Glutamatergic neuron (in vitro differentiated cells): ENCODE measurements at regions not wholly inside any gene's neighbourhood (a gene's known extent, or its start where the extent isn't known, plus 50 kb on each side); places are given as distances from the start of the nearest gene placed in this dataset.
"Not testable (repeated sequence)": the region's sequence is repeated elsewhere in the genome, so short reads cannot be mapped to it uniquely, and the experiment has no call there.

Experiments
- DNase-seq: peaks from one replicate; pipeline ENCODE4 v3.0.0; 2022
- H3K27ac Mint-ChIP-seq: one replicate; pipeline ENCODE4 v1.8.0; 2020; ENCODE audit warnings: mild to moderate bottlenecking, mixed read lengths, inconsistent platforms; ENCODE audit not compliant: unreplicated experiment
- H3K27me3 Mint-ChIP-seq: one replicate; pipeline ENCODE4 v1.8.0; 2020; ENCODE audit warnings: mild to moderate bottlenecking, moderate library complexity, mixed read lengths, inconsistent platforms; ENCODE audit not compliant: unreplicated experiment
- H3K36me3 Mint-ChIP-seq: one replicate; pipeline ENCODE4 v1.8.0; 2020; ENCODE audit warnings: mild to moderate bottlenecking, mixed read lengths, inconsistent platforms; ENCODE audit not compliant: unreplicated experiment
- H3K4me1 Mint-ChIP-seq: one replicate; pipeline ENCODE4 v1.8.0; 2020; ENCODE audit warnings: mild to moderate bottlenecking, low read depth, mixed read lengths, inconsistent platforms; ENCODE audit not compliant: unreplicated experiment
- H3K4me3 Mint-ChIP-seq: one replicate; pipeline ENCODE4 v1.8.0; 2020; ENCODE audit warnings: mild to moderate bottlenecking, mixed read lengths, inconsistent platforms; ENCODE audit not compliant: unreplicated experiment
- H3K9me3 Mint-ChIP-seq: one replicate; pipeline ENCODE4 v1.8.0; 2020; ENCODE audit warnings: mild to moderate bottlenecking, moderate library complexity, mixed read lengths, inconsistent platforms; ENCODE audit not compliant: unreplicated experiment
- CTCF ChIP-seq: fragments of 200-600 bp; sonication (generic); IDR thresholded peaks from one replicate; pipeline ENCODE4 v1.5.0; 2021; ENCODE audit not compliant: partially characterized antibody, unreplicated experiment

GRCh38 chr10:100664316-100665149 lies 80.8 kb upstream of the PAX2 start:
- Mint-ChIP-seq H3K27me3 (peaks cover 17% of the 10 kb centered on the region), H3K9me3 (peaks cover under 1% of the 10 kb centered on the region), H3K4me1 (peaks cover 14% of the 10 kb centered on the region), H3K4me3 (peak overlapping the region; percentile 16), H3K27ac (no peak overlapping the region), H3K36me3 (no peaks in the 10 kb centered on the region)
- DNase-seq = no peak
- no peak for TF ChIP-seq CTCF

DNA sequence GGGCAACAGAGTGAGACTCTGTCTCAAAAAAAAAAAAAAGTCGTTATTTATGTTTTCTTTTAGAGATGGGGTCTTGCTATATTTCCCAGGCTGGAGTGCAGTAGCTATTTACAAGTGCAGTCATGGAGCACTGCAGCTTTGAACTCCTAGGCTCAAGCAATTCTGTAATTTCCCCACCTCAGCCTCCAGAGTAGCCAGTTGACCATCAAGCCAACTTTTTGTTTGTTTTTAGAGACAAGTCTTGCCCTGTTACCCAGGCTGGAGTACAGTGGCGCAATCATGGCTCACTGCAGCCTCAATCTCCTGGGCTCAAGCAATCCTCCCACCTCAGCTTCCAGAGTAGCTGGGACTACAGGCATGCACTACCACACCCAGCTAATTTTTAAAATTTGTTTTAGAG lies 78.7 kb upstream of the PAX2 start:
- H3K27ac Mint-ChIP-seq, H3K9me3 Mint-ChIP-seq, DNase-seq, H3K4me3 Mint-ChIP-seq, H3K36me3 Mint-ChIP-seq: not testable (repeated sequence)
- H3K4me1 Mint-ChIP-seq = peaks cover 19% of the 10 kb centered on the region
- H3K27me3 Mint-ChIP-seq = peaks cover 15% of the 10 kb centered on the region

GRCh38 chr10:100669616-100670015 lies 75.8 kb upstream of the PAX2 start:
- peaks cover 21% of the 10 kb centered on the region for H3K27me3 Mint-ChIP-seq
- no peak overlapping the region for H3K27ac Mint-ChIP-seq
- DNase-seq = no peak
- no peak for TF ChIP-seq CTCF
- no peaks in the 10 kb centered on the region for H3K36me3 Mint-ChIP-seq
- peaks cover 3% of the 10 kb centered on the region for H3K9me3 Mint-ChIP-seq
- peaks cover 13% of the 10 kb centered on the region for H3K4me1 Mint-ChIP-seq
- H3K4me3 Mint-ChIP-seq = no peak overlapping the region

GRCh38 chr10:100670368-100670767 lies 75.0 kb upstream of the PAX2 start:
- Mint-ChIP-seq H3K9me3 (peaks cover 3% of the 10 kb centered on the region), H3K27me3 (peaks cover 21% of the 10 kb centered on the region), H3K36me3 (no peaks in the 10 kb centered on the region), H3K4me3 (no peak overlapping the region), H3K4me1 (peaks cover 13% of the 10 kb centered on the region), H3K27ac (no peak overlapping the region)
- TF ChIP-seq CTCF = no peak
- DNase-seq = no peak

DNA sequence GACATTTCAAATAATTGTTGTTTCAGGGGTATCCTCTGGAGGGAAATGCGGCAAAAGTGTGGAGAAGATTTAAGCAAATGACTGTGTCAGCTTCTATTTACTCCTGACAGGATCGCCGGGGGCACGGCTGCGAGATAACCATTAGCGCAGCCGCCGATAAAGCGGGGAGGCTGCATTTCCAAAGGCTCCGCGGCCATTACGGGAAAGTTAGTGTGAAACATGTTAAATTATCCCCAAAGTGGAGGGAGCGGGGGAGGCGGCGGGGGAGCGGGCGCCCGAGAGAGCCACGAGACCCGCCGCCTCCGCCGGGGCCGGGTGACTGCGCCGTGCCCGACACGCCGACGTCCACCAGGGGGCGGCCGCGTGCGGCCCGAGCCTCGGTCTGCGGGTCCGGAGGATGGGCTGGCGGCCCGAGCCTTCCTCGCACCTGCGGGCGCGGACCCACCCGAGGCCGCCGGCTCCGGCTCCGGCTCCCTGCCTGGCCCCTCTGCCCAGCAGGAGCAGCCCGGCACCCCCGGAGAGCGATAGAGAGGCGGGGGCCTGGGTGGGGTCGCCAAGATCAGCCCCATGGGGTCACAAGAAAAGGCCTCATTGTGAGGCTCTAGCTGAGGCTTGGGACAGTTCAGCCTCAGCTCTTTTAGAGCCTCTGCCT lies 74.4 kb upstream of the PAX2 start:
- H3K9me3 Mint-ChIP-seq = peaks cover 3% of the 10 kb centered on the region
- peaks cover 13% of the 10 kb centered on the region for H3K4me1 Mint-ChIP-seq
- H3K36me3 Mint-ChIP-seq = no peaks in the 10 kb centered on the region
- H3K27me3 Mint-ChIP-seq = peaks cover 21% of the 10 kb centered on the region
- TF ChIP-seq CTCF = peak; percentile 97
- DNase-seq = peak; percentile 73
- H3K27ac Mint-ChIP-seq = no peak overlapping the region
- no peak overlapping the region for H3K4me3 Mint-ChIP-seq
